GM12864 (cell line): ENCODE measurements at regions not wholly inside any gene's neighbourhood (a gene's known extent, or its start where the extent isn't known, plus 50 kb on each side); places are given as distances from the start of the nearest gene placed in this dataset.

ENCODE experiments used
- DNase-seq: peaks from one replicate; pipeline ENCODE4 v3.0.0-alpha.2; 2011; ENCODE audit warnings: low read depth
- H3K4me3 ChIP-seq: 2 replicates; pipeline ENCODE4 v1.5.1; 2011; ENCODE audit warnings: mild to moderate bottlenecking, low read depth, low read length, control low read depth
- CTCF ChIP-seq: IDR thresholded peaks from 2 replicates; pipeline ENCODE4 v1.5.1; 2011; ENCODE audit warnings: low read depth, mild to moderate bottlenecking, moderate library complexity, low read length, control low read depth, inconsistent platforms; ENCODE audit errors: missing control alignments

GRCh38 chr18:30556112-30556511 lies 486.4 kb downstream of the DSC3 start:
- no peak for DNase-seq
- no peak for TF ChIP-seq CTCF

GRCh38 chr18:30545393-30545792 lies 497.1 kb downstream of the DSC3 start:
- no peak for TF ChIP-seq CTCF
- H3K4me3 ChIP-seq: no peak overlapping the region
- no peak for DNase-seq

More at GRCh38 chr18:30556112-30556511, 486.4 kb downstream of the DSC3 start:
- no peak overlapping the region for H3K4me3 ChIP-seq

- no peak for TF ChIP-seq CTCF
- DNase-seq: no peak
- H3K4me3 ChIP-seq: no peak overlapping the region
Observed at GRCh38 chr18:30544141-30544540, 498.4 kb downstream of the DSC3 start.

- TF ChIP-seq CTCF: no peak
- no peak overlapping the region for H3K4me3 ChIP-seq
- DNase-seq: no peak
Observed at GRCh38 chr18:30533716-30534115, 508.8 kb downstream of the DSC3 start.

- DNase-seq: no peak
- no peak for TF ChIP-seq CTCF
- H3K4me3 ChIP-seq: no peak overlapping the region
Observed at GRCh38 chr18:30527917-30528316, 514.6 kb downstream of the DSC3 start.

- no peak for TF ChIP-seq CTCF
- DNase-seq: no peak
- H3K4me3 ChIP-seq: no peak overlapping the region
Observed at GRCh38 chr18:30527226-30527625, 515.3 kb downstream of the DSC3 start.

- H3K4me3 ChIP-seq: no peak overlapping the region
- DNase-seq: no peak
- TF ChIP-seq CTCF: no peak
Observed at GRCh38 chr18:30522288-30522929, 520.1 kb downstream of the DSC3 start.
